Hematopoietic multipotent progenitor cell (in vitro differentiated cells): ENCODE measurements at regions not wholly inside any gene's neighbourhood (a gene's known extent, or its start where the extent isn't known, plus 50 kb on each side); places are given as distances from the start of the nearest gene placed in this dataset.
"Not testable (repeated sequence)": the region's sequence is repeated elsewhere in the genome, so short reads cannot be mapped to it uniquely, and the experiment has no call there.

ENCODE experiments used
- DNase-seq, 3 donors: peaks; one replicate each; pipeline ENCODE4 v3.0.0-alpha.2; 2011 to 2015; ENCODE audit warnings: low read depth in 2 of 3, low spot score in 2 of 3

DNA sequence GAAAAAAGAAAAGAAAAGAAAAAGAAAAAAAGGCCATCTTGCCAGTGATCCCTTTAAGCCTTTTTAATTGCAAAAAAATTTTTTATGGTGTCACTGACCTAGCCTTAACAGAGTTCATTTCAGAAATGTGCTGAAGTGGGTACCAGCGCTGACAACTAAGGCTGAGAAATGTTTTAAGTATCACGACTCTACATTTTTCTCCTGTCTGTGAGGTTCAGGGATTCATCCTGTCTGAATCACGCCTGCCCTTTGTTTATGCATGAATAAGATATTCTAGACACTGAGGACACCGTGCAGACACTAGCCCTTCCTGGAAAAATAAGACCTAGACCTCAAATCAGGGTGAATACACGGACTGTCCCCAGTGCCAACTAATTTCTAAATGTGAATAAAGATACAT, 154.4 kb upstream of the NOCT start:
- DNase-seq, result no peak

DNA sequence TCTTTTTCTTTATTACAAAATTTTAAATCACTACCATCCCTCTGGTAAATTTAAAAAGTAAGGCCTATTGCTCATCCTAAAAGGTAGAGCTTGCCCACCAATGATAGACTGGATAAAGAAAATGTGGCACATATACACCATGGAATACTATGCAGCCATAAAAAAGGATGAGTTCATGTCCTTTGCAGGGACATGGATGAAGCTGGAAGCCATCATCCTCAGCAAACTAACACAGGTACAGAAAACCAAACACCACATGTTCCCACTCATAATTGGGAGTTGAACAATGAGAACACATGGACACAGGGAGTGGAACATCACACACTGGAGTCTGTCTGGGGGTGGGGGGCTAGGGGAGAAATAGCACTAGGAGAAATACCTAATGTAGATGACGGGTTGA, 155.2 kb upstream of the NOCT start:
- not testable (repeated sequence) for DNase-seq

DNA sequence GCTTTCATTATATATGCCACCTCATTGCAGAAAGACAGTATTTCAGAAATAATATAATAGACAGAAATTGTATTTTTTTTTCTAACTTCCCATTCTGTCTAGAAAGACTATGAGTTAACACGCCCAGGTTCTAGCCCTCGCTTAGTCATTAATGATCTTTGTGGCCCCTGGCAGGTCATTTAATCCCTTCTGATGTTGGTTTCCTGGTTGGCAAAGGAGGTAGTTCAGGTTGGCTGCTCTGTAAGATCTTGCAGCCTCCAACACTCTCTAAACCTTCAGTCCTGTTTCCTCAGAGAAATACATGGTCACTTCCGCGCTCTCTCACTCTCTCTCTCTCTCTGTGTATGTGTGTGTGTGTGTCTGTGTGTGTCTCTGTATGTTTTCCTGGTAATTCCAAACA, 156.3 kb upstream of the NOCT start:
- DNase-seq, result peak in 1 of 3 donors; percentile 8

DNA sequence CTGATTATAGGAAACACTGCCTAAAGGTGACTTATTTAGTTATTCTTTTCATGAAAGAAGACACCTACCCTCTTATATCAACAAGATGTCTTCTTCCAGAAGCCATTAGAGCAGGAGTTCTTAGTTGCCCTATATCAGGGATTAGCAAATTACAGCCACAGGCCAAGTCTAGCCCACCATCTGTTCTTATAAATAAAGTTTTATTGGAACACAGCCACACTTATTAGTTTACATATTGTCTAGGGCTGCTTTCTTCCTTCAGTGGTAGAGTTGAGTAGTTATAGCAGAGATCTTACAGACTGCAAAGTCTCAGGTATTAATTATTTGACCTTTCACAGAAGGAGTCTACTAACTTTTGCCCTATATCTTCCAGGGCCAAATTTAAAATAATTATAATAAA, 157.2 kb upstream of the NOCT start:
- no peak for DNase-seq

DNA sequence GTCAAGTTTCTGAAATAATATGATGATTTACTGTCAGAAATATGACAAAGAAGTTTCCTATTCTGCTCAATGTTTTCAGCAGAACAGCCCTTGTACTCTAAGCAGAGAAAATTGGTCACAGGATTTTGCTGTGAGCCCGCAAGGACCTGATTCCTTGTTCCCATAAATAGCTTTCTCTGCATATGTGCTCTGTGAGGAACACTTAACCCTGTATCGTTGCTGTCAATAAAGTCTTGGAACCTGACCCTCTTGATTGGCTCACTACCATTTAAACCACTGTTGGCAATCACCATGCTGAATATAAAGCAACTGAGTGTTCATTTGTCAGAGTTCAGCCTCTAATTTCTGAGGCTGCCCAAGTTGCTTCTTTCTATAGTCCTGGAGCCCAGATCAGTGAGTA, 158.2 kb upstream of the NOCT start:
- no peak for DNase-seq

DNA sequence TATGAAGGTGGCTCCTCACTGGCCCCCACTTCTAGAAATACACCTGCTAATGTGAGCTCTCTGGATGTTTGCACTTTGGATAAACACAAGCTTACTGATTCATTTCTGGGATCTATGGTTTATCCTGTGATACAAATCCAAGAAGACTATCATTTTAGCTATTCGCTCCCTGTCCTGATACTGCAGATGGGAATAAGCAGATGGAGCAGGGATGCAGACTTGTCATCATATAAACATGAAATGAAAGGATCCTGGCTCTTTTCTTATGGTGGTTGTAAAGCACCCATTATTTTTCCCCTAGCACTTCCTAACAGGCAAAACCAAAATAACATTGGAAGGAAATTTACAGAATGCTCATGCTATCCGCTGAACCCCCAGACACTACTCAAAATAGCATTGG, 162.9 kb upstream of the NOCT start:
- no peak for DNase-seq

DNA sequence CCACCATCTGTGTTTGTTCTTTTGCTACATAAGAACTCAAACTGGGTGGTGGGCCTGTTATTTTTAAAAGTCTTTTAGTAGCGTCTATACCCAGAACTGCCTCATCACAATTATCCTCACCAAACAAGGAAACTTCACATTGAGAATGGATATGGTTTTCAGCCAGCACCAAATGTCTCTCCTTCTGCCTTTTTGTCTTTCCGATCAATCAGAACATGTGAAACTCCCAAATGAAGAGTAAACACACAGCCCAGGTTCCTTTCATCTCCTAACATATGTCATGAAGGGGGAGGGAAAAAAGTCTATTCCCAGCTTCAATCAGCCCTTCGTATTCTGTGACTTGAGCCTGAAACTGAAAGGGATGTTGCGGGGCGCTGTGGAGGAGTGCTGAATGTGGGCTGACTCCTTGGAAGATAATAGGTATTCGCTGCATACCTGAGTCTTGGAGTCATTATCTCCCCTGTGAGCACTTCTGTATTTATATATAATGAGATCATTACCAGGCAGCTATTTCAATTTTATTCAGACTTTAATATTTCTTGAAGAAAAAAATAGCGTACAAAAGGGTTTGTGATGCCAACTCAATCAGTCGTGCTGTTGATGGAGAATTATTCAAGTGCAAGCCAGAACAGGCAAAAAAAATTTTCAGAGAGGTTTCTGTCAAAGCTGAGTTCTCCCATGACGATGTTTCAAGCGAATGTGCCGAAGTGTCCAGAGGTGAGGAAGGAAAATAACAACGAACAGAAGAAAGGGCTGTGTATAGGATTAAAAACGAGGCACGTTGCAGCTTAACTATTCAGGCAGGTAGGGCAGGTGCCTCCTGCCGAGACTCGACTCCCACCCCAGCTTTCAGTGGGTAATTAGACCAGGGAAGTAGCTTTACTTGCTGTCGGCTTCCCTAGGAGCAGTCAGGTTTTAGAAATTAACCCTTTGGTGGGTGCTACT, 163.9 kb upstream of the NOCT start:
- no peak for DNase-seq

DNA sequence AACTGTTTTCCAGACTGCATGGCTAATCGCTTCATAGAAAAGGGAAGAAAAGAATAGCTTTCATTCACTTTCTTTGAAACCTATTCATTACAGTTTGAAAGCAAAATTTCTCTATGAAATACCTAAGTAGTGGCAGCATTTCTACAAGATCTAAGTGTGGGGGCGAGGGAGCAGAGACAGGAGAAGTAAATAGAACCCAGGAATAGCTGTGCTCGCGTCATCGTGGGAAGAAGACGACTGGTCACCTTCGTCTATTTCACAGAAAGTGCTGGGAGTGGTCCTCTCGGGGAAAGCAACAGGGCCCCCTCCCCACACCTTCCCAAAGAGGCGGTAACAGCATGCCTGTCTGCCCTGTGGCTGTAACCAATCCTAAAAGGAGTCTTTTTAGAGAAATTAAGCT, 169.9 kb upstream of the NOCT start:
- no peak for DNase-seq

DNA sequence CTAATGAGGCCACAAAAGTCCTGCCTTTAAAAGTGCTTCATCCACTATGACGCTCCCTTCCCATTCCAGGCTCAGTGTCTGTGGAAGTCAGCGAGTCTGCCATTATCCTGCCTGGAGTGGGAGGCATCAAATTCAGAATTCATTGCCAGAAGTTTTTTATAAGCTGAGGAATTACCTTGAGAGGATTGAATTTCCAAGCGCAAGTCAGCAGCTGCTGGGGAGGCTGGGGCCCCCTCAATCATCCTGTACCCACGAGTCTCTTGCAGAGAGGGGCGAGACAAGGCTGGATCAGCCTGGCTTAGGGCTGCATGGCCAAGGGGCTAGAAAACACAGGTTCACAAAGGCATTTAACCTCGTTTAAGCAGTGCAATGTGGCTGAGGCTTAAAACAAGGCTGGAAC, 170.5 kb upstream of the NOCT start:
- DNase-seq, result no peak

DNA sequence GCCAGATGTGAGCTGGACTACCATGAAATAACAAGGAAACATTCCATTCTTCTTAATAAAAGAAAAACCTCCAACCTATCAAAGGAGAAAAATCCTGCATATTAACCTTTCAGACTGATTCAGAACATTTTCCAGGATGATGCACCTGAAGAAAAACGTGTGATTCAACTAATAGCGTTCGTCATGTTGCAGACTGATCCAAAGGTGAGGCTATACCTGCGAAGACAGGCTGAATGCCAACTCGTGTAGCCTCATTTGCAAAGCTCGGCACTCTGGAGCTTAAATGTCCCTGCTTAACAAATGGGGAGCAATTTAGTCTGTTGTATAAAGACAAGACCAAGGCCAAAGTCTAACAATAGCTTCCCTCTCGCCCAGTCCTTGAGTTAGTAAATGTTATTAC, 172.0 kb upstream of the NOCT start:
- DNase-seq, result no peak

DNA sequence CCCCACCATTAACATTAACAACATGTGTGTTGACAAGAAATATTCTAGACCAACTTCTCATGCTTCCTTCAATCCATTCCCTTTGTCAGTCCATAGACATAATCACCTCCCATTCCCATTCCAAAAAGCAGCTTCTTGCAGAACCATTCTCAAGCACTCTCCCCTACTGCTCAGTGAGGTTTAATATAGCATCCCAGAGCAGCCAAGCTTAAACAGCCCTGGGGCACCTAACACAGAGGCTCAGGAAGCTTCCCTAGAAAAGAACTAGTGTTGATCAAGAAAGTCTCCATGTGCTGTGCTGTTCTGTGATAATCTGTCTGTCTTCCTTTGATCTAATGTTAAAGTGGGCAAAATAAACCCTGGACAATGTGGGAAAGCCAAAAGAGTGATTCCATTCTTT, 174.2 kb upstream of the NOCT start:
- no peak for DNase-seq

DNA sequence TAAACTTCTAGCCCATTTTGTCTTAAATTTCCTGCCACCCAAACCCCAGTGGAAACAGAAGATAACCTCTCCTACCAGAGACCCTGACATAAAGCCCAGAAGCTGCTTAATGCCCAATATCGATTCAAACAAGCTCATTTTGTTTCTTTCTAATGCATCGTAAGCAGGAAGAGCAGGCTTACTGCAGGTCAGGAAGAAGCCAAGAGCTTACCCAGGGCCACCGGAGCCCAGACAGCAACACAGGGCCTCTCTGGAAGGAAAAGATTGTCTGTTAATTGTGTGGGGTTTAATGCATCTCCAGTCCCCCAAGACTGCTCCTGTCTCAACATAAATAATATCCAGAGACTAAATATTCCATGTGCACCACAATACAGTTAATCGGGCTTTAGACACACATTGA, 177.3 kb upstream of the NOCT start:
- no peak for DNase-seq

DNA sequence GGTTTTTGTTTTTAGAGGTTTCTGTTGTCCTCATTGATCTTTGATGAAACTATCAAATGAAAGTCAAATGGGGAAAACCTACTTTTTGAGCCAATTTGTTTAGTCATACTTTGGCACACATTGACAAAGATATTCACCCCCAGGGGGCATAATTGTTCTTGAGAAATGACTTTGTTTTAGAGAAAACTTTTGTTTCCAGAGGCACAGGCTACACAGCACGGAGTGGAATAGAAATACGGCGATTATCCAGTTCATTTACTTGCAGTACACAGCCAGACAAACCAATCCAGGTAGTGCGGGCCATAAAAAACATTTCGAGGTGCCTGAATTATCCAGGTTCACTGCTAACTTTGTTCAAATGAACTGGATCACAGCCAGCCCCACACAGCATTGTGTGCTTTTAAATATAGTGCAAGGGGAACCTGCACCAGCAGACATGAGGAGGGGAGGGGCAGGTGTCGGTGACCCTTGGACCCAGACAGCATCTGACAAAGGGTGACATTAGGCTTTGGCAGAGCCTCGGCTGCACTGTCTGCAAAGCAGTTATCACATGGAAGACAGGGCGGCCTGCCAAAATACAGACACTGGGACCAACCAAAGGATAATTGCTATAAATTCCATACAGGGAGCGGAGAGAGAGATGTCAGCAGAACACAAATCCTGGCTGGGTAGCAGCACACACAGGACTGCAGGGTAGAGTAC, 179.6 kb upstream of the NOCT start:
- peak in 2 of 3 donors; percentile 5 to 14 for DNase-seq

DNA sequence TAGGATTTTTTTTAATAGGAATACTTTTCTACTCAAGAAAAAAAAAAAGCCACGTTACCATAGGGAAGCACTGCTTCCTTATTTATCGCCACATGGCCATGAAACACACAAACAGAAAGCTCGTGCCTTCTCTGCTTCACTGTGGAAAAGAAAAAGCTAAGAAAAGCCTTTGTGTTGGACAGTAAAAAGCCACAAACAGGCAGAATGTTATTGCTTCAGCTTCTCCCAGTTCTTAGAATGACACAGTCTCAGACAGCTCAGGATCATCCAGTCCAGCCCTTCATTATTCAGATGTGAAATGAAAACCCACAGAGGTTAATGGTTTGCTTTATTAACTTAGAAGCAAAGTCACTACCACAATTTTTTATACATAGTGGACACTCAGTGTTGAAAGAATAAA, 181.6 kb upstream of the NOCT start:
- DNase-seq, result peak in 1 of 3 donors; percentile 6

DNA sequence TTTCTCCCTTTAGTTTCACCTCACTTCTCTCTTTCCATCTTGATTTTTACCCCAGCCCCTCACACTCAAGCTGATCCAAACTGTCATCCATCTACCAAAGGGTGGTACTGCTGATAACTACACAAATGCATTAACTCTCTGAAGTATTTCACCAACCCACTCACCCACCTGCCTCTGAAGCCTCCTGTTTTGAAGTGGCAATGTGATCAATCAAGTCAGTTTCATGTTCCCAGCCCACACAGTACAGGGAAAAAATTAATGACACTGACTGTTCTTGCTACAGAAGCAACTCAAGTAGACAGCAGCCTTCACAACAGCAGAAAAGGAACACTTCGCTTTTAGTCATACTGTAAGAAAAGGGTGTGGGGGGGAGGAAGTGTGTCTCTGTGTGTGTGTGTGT, 183.0 kb upstream of the NOCT start:
- DNase-seq, result no peak

DNA sequence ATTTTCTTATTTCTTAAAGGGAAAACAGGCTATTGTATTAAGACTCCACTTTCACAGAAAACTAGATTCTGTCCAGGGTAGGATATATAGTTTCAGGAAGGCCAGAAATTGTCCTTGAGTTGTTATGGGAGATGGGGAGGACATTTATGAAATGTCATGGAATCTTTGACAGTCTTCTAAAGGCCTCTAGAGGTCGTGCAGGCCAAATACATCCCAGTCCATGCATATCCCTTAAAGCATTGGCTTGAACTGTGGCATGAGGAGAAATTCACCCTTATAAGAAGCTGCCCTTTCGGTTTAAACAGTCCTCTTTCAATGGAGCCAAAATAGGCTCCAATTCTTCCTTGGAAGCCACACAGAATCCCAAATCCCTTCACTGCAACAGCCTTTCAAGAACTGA, 183.6 kb upstream of the NOCT start:
- no peak for DNase-seq

DNA sequence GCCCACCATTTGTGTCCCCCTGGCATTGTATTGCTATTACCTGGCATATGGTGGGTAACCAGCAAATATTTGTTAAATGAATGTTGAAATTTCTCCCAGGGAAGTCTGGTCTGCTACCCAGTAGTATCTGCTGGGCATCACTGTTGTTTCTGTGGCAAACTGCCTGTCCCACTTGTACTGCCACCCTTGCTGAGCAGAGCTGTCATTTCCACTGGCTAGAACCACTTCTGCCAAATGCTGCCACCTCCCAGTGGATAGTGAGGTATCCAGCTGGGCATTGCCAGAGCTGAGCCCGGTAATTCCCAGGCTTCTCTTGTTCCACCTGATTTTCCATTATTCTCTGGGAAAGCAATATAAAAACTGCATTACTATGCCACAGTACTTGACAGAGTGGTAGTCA, 186.7 kb upstream of the NOCT start:
- DNase-seq, result no peak

DNA sequence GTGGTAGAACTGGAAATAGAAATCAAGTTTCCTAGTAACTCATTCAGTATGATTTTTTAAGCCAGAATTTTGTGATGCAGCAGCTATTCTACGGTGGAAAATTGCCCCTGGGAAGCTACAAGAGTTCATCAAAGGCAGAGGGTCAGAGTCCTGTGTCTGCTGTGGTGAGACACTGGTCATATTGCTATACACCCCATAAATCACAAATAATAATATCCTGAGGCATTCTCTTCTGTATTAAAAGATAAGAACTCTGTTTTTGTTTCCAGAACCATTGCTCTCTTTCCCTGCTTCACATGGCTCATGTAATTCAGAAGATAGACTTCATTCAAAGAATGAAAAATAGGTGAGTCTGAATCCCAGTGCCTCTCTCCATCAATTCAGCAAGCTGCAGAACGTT, 188.8 kb upstream of the NOCT start:
- DNase-seq, result no peak

DNA sequence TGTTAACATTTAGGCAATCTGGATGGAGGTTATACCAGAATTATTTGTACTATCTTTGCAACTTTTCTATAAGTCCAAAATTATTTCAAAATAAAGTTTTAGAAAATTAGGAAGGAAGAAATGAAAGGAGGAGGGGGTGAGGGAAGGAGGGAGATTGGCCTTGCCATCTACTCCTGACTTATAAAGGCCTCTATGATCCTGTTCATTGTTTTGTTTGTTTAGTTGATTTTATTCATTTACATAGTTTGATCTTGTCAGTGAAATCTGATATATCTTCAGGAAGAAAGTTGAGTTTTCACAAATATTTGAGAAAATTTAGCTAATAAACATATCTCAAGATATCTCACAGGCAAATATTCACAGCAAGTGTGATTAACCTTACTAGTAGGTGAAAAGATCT, 189.3 kb upstream of the NOCT start:
- DNase-seq, result no peak

DNA sequence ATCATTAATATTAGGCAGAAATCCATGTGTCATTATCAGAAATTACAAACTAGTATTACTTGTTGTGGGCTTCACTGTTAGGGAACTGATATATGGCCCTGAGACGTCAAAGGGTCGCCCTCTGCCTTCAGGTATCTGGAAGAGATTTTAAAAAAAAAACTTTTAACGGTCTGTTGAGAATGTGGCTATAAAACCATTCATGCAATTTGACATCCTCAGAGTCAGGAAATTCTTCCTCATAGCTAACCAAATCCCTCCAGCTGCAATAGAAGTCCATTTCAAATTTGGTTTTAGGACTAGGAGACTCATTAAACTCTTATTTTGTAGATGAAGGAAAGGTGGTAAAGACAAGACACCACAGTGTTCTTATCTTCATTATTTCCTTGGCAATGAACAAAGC, 194.2 kb upstream of the NOCT start:
- DNase-seq, result no peak

DNA sequence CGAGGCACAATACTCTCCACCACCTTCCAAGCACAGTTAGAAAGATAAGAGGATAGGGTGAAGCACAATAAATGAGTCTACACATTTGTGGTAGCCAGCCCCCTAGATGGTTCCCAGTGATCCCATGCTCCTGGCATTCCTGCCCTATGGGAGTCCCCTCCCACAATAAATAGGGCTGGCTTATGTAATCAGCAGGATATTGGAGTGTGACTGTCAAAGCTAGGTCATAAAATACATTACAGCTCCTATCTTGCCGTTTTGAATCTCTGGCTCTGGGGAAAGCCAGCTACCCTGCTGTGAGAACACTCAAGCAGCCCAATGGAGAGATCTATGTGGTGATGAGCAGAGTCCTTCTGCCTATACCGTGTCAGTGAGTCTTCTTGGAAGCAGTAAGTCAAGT, 198.7 kb upstream of the NOCT start:
- DNase-seq, result no peak

DNA sequence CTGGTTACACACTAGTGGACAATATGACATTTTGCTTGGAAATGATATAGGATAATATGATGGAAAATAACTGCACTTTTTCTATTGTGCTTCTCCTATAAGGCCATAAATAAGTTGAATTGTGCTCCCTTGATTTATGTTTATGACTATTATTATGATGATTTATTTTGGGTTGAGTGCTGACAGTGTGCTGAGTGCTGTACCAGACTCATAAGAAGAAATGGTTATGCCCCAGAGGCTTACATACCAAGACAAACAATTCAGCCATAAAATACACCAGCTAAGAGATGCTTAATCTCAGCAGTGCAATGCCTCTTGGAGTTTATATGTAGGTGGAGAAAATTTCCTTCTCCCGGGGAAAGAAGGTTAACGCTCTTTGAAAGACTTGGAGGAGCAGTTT, 199.8 kb upstream of the NOCT start:
- no peak for DNase-seq
